HEK293 (cell line): ENCODE measurements at regions not wholly inside any gene's neighbourhood (a gene's known extent, or its start where the extent isn't known, plus 50 kb on each side); places are given as distances from the start of the nearest gene placed in this dataset.

Source experiments
- CTCF ChIA-PET: fragments of 350-600 bp; formaldehyde crosslinking; extraction: SDS; loops from one replicate; lab custom pipeline; 2021; ENCODE audit warnings: antibody characterized with exemption; lab: Yijun Ruan, JAX
- POLR2A ChIA-PET: fragments of 300-600 bp; formaldehyde crosslinking; extraction: SDS; loops from one replicate; lab custom pipeline; 2020; ENCODE audit warnings: antibody characterized with exemption, inconsistent platforms; lab: Yijun Ruan, JAX
- H3K27ac ChIP-seq: fragments of 200-500 bp; sonication (Bioruptor generic); 2 replicates; pipeline ENCODE4 v1.5.1; 2014; ENCODE audit warnings: low read depth, low read length, control low read depth, inconsistent platforms; ENCODE audit errors: extremely low read depth
- H3K36me3 ChIP-seq, 2 experiments: fragments of 200-500 bp in 1 of 2; sonication (Bioruptor generic) in 1 of 2; 1 replicate in 1 of 2; 2 replicates in 1 of 2; pipeline ENCODE4 v1.5.1; 2014 to 2017; ENCODE audit warnings: inconsistent platforms in 2 of 2, low read length in 2 of 2; ENCODE audit not compliant: control insufficient read depth in 2 of 2, insufficient read depth in 1 of 2
- H3K4me1 ChIP-seq: fragments of 200-500 bp; sonication (Bioruptor generic); 2 replicates; pipeline ENCODE4 v1.5.1; 2014; ENCODE audit warnings: mild to moderate bottlenecking, low read length, inconsistent platforms; ENCODE audit not compliant: control insufficient read depth, insufficient read depth
- H3K4me3 ChIP-seq: 2 replicates; pipeline ENCODE4 v1.5.1; 2011; ENCODE audit warnings: low read depth, mild to moderate bottlenecking, control low read depth, low read length, moderate library complexity
- H3K9me3 ChIP-seq: fragments of 200-500 bp; sonication (Bioruptor generic); 2 replicates; pipeline ENCODE4 v1.5.1; 2014; ENCODE audit warnings: low read depth, low read length, inconsistent platforms; ENCODE audit not compliant: control insufficient read depth, insufficient read depth
- GFI1B ChIP-seq: fragments of 450-650 bp; formaldehyde crosslinking; IDR thresholded peaks from 2 replicates; pipeline ENCODE4 v1.5.1; 2016; ENCODE audit warnings: missing biosample characterization, missing genetic modification characterization
- GLIS2 ChIP-seq: fragments of 450-650 bp; formaldehyde crosslinking; IDR thresholded peaks from 2 replicates; pipeline ENCODE4 v1.5.1; 2016; ENCODE audit warnings: missing biosample characterization, missing genetic modification characterization
- SP7 ChIP-seq: fragments of 450-650 bp; formaldehyde crosslinking; IDR thresholded peaks from 2 replicates; pipeline ENCODE4 v1.5.1; 2016; ENCODE audit warnings: missing biosample characterization, missing genetic modification characterization
- ZFP41 ChIP-seq: fragments of 450-650 bp; formaldehyde crosslinking; IDR thresholded peaks from 2 replicates; pipeline ENCODE4 v1.5.1; 2016; ENCODE audit warnings: missing biosample characterization, missing genetic modification characterization, borderline replicate concordance
- ZNF174 ChIP-seq: fragments of 450-650 bp; formaldehyde crosslinking; IDR thresholded peaks from 2 replicates; pipeline ENCODE4 v1.5.0; 2017; ENCODE audit warnings: missing biosample characterization, mild to moderate bottlenecking, missing genetic modification characterization
- ZNF175 ChIP-seq: fragments of 450-650 bp; formaldehyde crosslinking; IDR thresholded peaks from 2 replicates; pipeline ENCODE4 v1.5.1; 2016; ENCODE audit warnings: missing biosample characterization, missing genetic modification characterization
- ZNF223 ChIP-seq: fragments of 450-650 bp; formaldehyde crosslinking; IDR thresholded peaks from 2 replicates; pipeline ENCODE4 v1.5.1; 2016; ENCODE audit warnings: missing biosample characterization, missing genetic modification characterization
- ZNF366 ChIP-seq: fragments of 450-650 bp; formaldehyde crosslinking; conservative IDR thresholded peaks from 2 replicates; pipeline ENCODE4 v1.5.1; 2016; ENCODE audit warnings: missing biosample characterization, missing genetic modification characterization
- ZNF548 ChIP-seq: fragments of 450-650 bp; formaldehyde crosslinking; IDR thresholded peaks from 2 replicates; pipeline ENCODE4 v1.5.1; 2016; ENCODE audit warnings: missing biosample characterization, missing genetic modification characterization
- ZNF830 ChIP-seq: fragments of 450-650 bp; IDR thresholded peaks from 2 replicates; pipeline ENCODE4 v1.5.0; 2018; ENCODE audit warnings: missing biosample characterization, missing genetic modification characterization, low read depth, mild to moderate bottlenecking, moderate library complexity
- TF ChIP-seq, protein P1 (sequence below): fragments of 450-650 bp; formaldehyde crosslinking; IDR thresholded peaks from 2 replicates; pipeline ENCODE4 v1.5.1; 2016; ENCODE audit warnings: missing biosample characterization, missing genetic modification characterization
- TF ChIP-seq, protein P2 (sequence below): fragments of 450-650 bp; formaldehyde crosslinking; IDR thresholded peaks from 2 replicates; pipeline ENCODE4 v1.5.0; 2017; ENCODE audit warnings: missing biosample characterization, missing genetic modification characterization, borderline replicate concordance
- TF ChIP-seq, protein P3 (sequence below): IDR thresholded peaks from 2 replicates; pipeline ENCODE4 v1.6.1; 2011; ENCODE audit warnings: mild to moderate bottlenecking, low read depth, low read length, borderline replicate concordance
- TF ChIP-seq, protein P4 (sequence below): fragments of 450-650 bp; formaldehyde crosslinking; IDR thresholded peaks from 2 replicates; pipeline ENCODE4 v1.5.1; 2016; ENCODE audit warnings: missing biosample characterization, missing genetic modification characterization
- TF ChIP-seq, protein P5 (sequence below): fragments of 450-650 bp; formaldehyde crosslinking; IDR thresholded peaks from 2 replicates; pipeline ENCODE4 v1.5.1; 2016; ENCODE audit warnings: missing biosample characterization, missing genetic modification characterization
- TF ChIP-seq, protein P6 (sequence below): fragments of 450-650 bp; formaldehyde crosslinking; conservative IDR thresholded peaks from 2 replicates; pipeline ENCODE4 v1.5.1; 2016; ENCODE audit warnings: low read depth, missing biosample characterization, missing genetic modification characterization

DNA sequence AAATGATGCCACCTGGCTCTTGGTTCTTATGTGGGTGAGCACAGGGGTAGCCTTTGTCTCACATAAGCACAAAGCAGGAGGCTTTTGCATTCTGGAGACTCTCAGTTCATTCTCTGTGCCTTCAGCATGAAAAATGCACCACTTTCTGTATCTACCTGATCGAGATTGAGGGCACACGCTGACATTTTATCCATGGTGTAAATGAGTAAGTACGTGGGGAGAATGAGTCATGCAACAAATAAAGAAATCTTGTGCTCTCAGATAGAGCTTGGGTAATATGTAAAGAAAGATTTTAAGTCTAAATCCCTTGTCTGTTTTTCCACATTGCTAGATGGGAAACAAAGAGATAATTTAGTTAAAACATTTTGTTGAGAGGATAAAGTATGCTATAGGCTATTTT lies 607.2 kb upstream of the WWC1 start:
- ChIA-PET CTCF (no interaction called here), POLR2A (no interaction called here)
- Histone ChIP-seq H3K9me3 (no peaks in the 10 kb centered on the region), H3K4me1 (no peaks in the 10 kb centered on the region), H3K36me3 (no peaks in the 10 kb centered on the region), H3K27ac (no peak overlapping the region)
- TF ChIP-seq, protein P1, sequence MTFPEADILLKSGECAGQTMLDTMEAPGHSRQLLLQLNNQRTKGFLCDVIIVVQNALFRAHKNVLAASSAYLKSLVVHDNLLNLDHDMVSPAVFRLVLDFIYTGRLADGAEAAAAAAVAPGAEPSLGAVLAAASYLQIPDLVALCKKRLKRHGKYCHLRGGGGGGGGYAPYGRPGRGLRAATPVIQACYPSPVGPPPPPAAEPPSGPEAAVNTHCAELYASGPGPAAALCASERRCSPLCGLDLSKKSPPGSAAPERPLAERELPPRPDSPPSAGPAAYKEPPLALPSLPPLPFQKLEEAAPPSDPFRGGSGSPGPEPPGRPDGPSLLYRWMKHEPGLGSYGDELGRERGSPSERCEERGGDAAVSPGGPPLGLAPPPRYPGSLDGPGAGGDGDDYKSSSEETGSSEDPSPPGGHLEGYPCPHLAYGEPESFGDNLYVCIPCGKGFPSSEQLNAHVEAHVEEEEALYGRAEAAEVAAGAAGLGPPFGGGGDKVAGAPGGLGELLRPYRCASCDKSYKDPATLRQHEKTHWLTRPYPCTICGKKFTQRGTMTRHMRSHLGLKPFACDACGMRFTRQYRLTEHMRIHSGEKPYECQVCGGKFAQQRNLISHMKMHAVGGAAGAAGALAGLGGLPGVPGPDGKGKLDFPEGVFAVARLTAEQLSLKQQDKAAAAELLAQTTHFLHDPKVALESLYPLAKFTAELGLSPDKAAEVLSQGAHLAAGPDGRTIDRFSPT (tag by site-specific recombination) = 0 out of 2 replicates have a peak, but pooled peaks have one; percentile 25
- TF ChIP-seq, protein P2, sequence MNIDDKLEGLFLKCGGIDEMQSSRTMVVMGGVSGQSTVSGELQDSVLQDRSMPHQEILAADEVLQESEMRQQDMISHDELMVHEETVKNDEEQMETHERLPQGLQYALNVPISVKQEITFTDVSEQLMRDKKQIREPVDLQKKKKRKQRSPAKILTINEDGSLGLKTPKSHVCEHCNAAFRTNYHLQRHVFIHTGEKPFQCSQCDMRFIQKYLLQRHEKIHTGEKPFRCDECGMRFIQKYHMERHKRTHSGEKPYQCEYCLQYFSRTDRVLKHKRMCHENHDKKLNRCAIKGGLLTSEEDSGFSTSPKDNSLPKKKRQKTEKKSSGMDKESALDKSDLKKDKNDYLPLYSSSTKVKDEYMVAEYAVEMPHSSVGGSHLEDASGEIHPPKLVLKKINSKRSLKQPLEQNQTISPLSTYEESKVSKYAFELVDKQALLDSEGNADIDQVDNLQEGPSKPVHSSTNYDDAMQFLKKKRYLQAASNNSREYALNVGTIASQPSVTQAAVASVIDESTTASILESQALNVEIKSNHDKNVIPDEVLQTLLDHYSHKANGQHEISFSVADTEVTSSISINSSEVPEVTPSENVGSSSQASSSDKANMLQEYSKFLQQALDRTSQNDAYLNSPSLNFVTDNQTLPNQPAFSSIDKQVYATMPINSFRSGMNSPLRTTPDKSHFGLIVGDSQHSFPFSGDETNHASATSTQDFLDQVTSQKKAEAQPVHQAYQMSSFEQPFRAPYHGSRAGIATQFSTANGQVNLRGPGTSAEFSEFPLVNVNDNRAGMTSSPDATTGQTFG = no peak
- TF ChIP-seq, all 188 proteins: peak for 1
- no peak overlapping the region for H3K4me3 ChIP-seq

DNA sequence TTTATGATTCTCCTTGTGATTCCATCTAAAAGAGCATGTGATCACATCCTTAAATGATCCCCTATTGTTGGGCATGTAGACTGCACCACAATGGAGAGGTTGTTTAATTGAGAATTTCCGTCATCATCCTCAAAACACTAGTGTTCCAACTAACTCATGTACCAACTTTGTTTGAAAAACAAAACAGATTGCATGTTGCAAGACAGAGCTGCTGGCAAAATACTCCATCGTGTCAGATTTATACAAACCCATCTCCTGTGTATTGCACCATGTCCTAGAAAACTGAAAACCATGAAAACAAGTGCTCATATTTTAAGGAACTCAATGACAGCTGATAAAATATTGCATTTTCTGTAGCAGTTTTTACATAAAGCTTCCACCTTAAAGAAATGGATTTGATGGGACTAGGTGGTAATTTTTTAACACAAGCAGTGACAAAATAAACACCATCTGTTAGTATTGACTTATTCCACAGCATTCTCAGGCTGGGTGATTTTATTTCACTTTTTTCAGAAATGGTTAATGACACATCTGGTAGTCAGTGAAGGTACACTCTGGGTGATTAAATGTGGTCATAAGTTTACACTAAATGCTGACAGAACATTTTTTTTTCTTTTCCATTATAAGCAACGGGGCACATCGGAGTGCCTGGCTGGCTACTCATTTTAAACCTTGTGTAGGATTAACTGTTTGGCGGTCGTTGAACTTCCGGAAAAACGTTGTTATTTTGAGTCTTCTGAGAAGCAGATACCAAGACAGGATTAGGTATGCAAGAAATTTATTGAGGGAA lies 602.9 kb upstream of the WWC1 start:
- POLR2A ChIA-PET = no interaction called here
- TF ChIP-seq ZNF175 (tag by site-specific recombination) = no peak
- TF ChIP-seq, protein P3, sequence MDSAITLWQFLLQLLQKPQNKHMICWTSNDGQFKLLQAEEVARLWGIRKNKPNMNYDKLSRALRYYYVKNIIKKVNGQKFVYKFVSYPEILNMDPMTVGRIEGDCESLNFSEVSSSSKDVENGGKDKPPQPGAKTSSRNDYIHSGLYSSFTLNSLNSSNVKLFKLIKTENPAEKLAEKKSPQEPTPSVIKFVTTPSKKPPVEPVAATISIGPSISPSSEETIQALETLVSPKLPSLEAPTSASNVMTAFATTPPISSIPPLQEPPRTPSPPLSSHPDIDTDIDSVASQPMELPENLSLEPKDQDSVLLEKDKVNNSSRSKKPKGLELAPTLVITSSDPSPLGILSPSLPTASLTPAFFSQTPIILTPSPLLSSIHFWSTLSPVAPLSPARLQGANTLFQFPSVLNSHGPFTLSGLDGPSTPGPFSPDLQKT = no peak
- TF ChIP-seq ZNF174 (tag by site-specific recombination) = no peak
- TF ChIP-seq ZFP41 (tag by site-specific recombination) = no peak
- no peak for TF ChIP-seq SP7
- TF ChIP-seq ZNF548 (tag by site-specific recombination) = no peak
- TF ChIP-seq ZNF223 (tag by site-specific recombination) = no peak
- TF ChIP-seq, protein P4, sequence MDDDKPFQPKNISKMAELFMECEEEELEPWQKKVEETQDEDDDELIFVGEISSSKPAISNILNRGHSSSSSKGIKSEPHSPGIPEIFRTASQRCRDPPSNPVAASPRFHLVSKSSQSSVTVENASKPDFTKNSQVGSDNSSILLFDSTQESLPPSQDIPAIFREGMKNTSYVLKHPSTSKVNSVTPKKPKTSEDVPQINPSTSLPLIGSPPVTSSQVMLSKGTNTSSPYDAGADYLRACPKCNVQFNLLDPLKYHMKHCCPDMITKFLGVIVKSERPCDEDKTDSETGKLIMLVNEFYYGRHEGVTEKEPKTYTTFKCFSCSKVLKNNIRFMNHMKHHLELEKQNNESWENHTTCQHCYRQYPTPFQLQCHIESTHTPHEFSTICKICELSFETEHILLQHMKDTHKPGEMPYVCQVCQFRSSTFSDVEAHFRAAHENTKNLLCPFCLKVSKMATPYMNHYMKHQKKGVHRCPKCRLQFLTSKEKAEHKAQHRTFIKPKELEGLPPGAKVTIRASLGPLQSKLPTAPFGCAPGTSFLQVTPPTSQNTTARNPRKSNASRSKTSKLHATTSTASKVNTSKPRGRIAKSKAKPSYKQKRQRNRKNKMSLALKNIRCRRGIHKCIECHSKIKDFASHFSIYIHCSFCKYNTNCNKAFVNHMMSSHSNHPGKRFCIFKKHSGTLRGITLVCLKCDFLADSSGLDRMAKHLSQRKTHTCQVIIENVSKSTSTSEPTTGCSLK (tag by site-specific recombination) = no peak
- TF ChIP-seq, protein P5, sequence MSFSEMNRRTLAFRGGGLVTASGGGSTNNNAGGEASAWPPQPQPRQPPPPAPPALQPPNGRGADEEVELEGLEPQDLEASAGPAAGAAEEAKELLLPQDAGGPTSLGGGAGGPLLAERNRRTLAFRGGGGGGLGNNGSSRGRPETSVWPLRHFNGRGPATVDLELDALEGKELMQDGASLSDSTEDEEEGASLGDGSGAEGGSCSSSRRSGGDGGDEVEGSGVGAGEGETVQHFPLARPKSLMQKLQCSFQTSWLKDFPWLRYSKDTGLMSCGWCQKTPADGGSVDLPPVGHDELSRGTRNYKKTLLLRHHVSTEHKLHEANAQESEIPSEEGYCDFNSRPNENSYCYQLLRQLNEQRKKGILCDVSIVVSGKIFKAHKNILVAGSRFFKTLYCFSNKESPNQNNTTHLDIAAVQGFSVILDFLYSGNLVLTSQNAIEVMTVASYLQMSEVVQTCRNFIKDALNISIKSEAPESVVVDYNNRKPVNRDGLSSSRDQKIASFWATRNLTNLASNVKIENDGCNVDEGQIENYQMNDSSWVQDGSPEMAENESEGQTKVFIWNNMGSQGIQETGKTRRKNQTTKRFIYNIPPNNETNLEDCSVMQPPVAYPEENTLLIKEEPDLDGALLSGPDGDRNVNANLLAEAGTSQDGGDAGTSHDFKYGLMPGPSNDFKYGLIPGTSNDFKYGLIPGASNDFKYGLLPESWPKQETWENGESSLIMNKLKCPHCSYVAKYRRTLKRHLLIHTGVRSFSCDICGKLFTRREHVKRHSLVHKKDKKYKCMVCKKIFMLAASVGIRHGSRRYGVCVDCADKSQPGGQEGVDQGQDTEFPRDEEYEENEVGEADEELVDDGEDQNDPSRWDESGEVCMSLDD = no peak
- no peak for TF ChIP-seq ZNF830 (tag by site-specific recombination)
- TF ChIP-seq, protein P6, sequence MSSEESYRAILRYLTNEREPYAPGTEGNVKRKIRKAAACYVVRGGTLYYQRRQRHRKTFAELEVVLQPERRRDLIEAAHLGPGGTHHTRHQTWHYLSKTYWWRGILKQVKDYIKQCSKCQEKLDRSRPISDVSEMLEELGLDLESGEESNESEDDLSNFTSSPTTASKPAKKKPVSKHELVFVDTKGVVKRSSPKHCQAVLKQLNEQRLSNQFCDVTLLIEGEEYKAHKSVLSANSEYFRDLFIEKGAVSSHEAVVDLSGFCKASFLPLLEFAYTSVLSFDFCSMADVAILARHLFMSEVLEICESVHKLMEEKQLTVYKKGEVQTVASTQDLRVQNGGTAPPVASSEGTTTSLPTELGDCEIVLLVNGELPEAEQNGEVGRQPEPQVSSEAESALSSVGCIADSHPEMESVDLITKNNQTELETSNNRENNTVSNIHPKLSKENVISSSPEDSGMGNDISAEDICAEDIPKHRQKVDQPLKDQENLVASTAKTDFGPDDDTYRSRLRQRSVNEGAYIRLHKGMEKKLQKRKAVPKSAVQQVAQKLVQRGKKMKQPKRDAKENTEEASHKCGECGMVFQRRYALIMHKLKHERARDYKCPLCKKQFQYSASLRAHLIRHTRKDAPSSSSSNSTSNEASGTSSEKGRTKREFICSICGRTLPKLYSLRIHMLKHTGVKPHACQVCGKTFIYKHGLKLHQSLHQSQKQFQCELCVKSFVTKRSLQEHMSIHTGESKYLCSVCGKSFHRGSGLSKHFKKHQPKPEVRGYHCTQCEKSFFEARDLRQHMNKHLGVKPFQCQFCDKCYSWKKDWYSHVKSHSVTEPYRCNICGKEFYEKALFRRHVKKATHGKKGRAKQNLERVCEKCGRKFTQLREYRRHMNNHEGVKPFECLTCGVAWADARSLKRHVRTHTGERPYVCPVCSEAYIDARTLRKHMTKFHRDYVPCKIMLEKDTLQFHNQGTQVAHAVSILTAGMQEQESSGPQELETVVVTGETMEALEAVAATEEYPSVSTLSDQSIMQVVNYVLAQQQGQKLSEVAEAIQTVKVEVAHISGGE (tag by site-specific recombination) = no peak
- TF ChIP-seq ZNF366 (tag by site-specific recombination) = no peak
- no peak for TF ChIP-seq GLIS2
- TF ChIP-seq GFI1B (tag by site-specific recombination) = no peak
- TF ChIP-seq, all 188 proteins: peak for 0
- Histone ChIP-seq H3K9me3 (no peaks in the 10 kb centered on the region), H3K4me1 (no peaks in the 10 kb centered on the region), H3K4me3 (no peak overlapping the region), H3K36me3 (no peaks in the 10 kb centered on the region), H3K27ac (no peak overlapping the region)
- CTCF ChIA-PET = interaction anchor here (0.5 kb wide), 1 partner anchor 59 kb away, joined by 3 read pairs; no protein-coding TSS in a partner anchor
